PC-3 (cell line): ENCODE measurements at regions not wholly inside any gene's neighbourhood (a gene's known extent, or its start where the extent isn't known, plus 50 kb on each side); places are given as distances from the start of the nearest gene placed in this dataset.

Experiments
- ATAC-seq: fragments of 200-7000 bp; cut with Tn5 transposase; 2 replicates; pipeline ENCODE4 v1.9.1; 2020; ENCODE audit warnings: mild to moderate bottlenecking, moderate library complexity
- BruUV-seq: library from RNA; stranded (reverse); fragments of 400-500 nt; replicated peaks from 2 replicates; lab custom pipeline; 2021; lab: Mats Ljungman, UMichigan
- CTCF ChIA-PET: fragments of 300-600 bp; sonication (Branson Sonifier 250); formaldehyde crosslinking; loops from one replicate; lab custom pipeline; 2022; ENCODE audit warnings: antibody characterized with exemption; lab: Charles Lee
- POLR2A ChIA-PET: fragments of 300-600 bp; sonication (Branson Sonifier 250); formaldehyde crosslinking; loops from one replicate; lab custom pipeline; 2022; ENCODE audit warnings: antibody characterized with exemption; ENCODE audit not compliant: unreplicated experiment; lab: Charles Lee
- DNase-seq: peaks from one replicate; pipeline ENCODE4 v3.0.0-alpha.2; 2015
- H2AFZ ChIP-seq: fragments of 300-600 bp; sonication (generic); 2 replicates; pipeline ENCODE4 v1.6.0; 2016; ENCODE audit warnings: antibody characterized with exemption, low read length
- H3F3A ChIP-seq: fragments of 300-600 bp; sonication (generic); one replicate; pipeline ENCODE4 v1.6.0; 2017; ENCODE audit warnings: antibody characterized with exemption, low read length, control low read depth, mild to moderate bottlenecking; ENCODE audit not compliant: unreplicated experiment
- H3K27ac ChIP-seq: fragments of 300-600 bp; sonication (generic); 2 replicates; pipeline ENCODE4 v1.5.1; 2016; ENCODE audit warnings: mild to moderate bottlenecking, low read length
- H3K27me3 ChIP-seq: fragments of 300-600 bp; sonication (generic); 2 replicates; pipeline ENCODE4 v1.6.1; 2016; ENCODE audit warnings: low read length, mixed read lengths
- H3K36me3 ChIP-seq: fragments of 300-600 bp; sonication (generic); 2 replicates; pipeline ENCODE4 v1.6.1; 2016; ENCODE audit warnings: low read depth, mixed run types, low read length, mixed read lengths
- H3K4me1 ChIP-seq: fragments of 300-600 bp; sonication (generic); 2 replicates; pipeline ENCODE4 v1.5.1; 2016; ENCODE audit warnings: low read length; ENCODE audit not compliant: insufficient read depth
- H3K4me2 ChIP-seq: fragments of 300-600 bp; sonication (generic); 2 replicates; pipeline ENCODE4 v1.6.0; 2016; ENCODE audit warnings: low read length
- H3K4me3 ChIP-seq: fragments of 300-600 bp; sonication (generic); 2 replicates; pipeline ENCODE4 v1.5.1; 2016; ENCODE audit warnings: mild to moderate bottlenecking, low read length, mixed read lengths
- H3K79me2 ChIP-seq: fragments of 300-600 bp; sonication (generic); 2 replicates; pipeline ENCODE4 v1.6.1; 2017; ENCODE audit warnings: low read length, mixed read lengths
- H3K9ac ChIP-seq: fragments of 300-600 bp; sonication (generic); 2 replicates; pipeline ENCODE4 v1.6.0; 2016; ENCODE audit warnings: mild to moderate bottlenecking, low read length
- H3K9me2 ChIP-seq: fragments of 300-600 bp; sonication (generic); replicated peaks from 2 replicates; pipeline ENCODE4 v1.6.1; 2016; ENCODE audit warnings: mixed run types, low read length, mixed read lengths
- H3K9me3 ChIP-seq: fragments of 300-600 bp; sonication (generic); 2 replicates; pipeline ENCODE4 v1.6.1; 2016; ENCODE audit warnings: low read length, mixed read lengths
- H4K20me1 ChIP-seq: fragments of 300-600 bp; sonication (generic); 2 replicates; pipeline ENCODE4 v1.6.1; 2016; ENCODE audit warnings: low read length, mixed read lengths
- EZH2 ChIP-seq: fragments of 300-600 bp; sonication (generic); IDR thresholded peaks from one replicate; pipeline ENCODE4 v1.6.1; 2017; ENCODE audit warnings: antibody characterized with exemption, mild to moderate bottlenecking, low read length; ENCODE audit not compliant: unreplicated experiment
- EZH2phosphoT487 ChIP-seq: fragments of 300-600 bp; sonication (generic); IDR thresholded peaks from 2 replicates; pipeline ENCODE4 v1.6.1; 2018; ENCODE audit warnings: mild to moderate bottlenecking, antibody characterized with exemption, low read length, borderline replicate concordance
- intact Hi-C: fragments of 100-400 bp; cut with micrococcal nuclease; formaldehyde crosslinking; loops from 2 replicates; pipeline ENCODE4 v1.9.0; 2023
- TF ChIP-seq, protein P1 (sequence below): fragments of 300-600 bp; sonication (generic); conservative IDR thresholded peaks from 2 replicates; pipeline ENCODE4 v1.5.1; 2017; ENCODE audit warnings: antibody characterized with exemption, low read depth, mild to moderate bottlenecking, low read length

GRCh38 chr1:94709891-94710581, 110.1 kb upstream of the SLC44A3 start:
- no peak overlapping the region for H3K27ac ChIP-seq
- CTCF ChIA-PET = no interaction called here
- no peaks in the 10 kb centered on the region for H3K9me3 ChIP-seq
- DNase-seq = peak; percentile 12
- H3K79me2 ChIP-seq = no peaks in the 10 kb centered on the region
- no TSS peak for BruUV-seq
- H4K20me1 ChIP-seq = no peaks in the 10 kb centered on the region
- POLR2A ChIA-PET = no interaction called here
- no peak for TF ChIP-seq EZH2
- TF ChIP-seq, protein P1, sequence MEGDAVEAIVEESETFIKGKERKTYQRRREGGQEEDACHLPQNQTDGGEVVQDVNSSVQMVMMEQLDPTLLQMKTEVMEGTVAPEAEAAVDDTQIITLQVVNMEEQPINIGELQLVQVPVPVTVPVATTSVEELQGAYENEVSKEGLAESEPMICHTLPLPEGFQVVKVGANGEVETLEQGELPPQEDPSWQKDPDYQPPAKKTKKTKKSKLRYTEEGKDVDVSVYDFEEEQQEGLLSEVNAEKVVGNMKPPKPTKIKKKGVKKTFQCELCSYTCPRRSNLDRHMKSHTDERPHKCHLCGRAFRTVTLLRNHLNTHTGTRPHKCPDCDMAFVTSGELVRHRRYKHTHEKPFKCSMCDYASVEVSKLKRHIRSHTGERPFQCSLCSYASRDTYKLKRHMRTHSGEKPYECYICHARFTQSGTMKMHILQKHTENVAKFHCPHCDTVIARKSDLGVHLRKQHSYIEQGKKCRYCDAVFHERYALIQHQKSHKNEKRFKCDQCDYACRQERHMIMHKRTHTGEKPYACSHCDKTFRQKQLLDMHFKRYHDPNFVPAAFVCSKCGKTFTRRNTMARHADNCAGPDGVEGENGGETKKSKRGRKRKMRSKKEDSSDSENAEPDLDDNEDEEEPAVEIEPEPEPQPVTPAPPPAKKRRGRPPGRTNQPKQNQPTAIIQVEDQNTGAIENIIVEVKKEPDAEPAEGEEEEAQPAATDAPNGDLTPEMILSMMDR = no peak
- TF ChIP-seq EZH2phosphoT487 = no peak
- no peaks in the 10 kb centered on the region for H3K9me2 ChIP-seq
- intact Hi-C loops = no loop called here
- no peaks in the 10 kb centered on the region for H3F3A ChIP-seq
- ATAC-seq = peak; percentile 28; the same call in 1 of the 2 replicates
- peaks cover 25% of the 10 kb centered on the region for H3K4me1 ChIP-seq
- no peak overlapping the region for H3K9ac ChIP-seq
- no peak overlapping the region for H2AFZ ChIP-seq
- H3K27me3 ChIP-seq = no peaks in the 10 kb centered on the region
- no peak overlapping the region for H3K4me3 ChIP-seq
- H3K36me3 ChIP-seq = no peaks in the 10 kb centered on the region
- no peak overlapping the region for H3K4me2 ChIP-seq

DNA sequence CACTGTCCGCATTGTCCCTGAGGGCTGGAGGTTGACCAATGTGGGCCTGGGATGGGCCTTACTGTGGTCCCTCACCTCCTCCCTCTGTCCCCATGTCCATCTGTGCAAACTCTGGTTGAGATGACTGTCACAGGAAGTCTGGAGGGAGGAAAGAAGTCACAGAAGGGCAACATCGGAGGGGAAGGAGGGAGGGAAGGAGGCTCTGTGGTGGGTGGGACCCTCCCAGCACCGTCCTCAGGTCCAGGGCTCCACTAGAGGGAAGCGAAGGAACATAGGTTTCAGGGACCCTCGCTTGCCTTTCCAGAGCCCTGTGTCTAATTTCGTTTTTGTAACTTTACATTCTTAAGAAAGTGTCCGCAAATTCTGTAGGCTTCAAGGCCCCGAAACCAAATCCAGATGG, 111.3 kb upstream of the SLC44A3 start:
- H3K9ac ChIP-seq = no peak overlapping the region
- ATAC-seq (no peak), DNase-seq (no peak)
- no peaks in the 10 kb centered on the region for H3K9me3 ChIP-seq
- CTCF ChIA-PET = no interaction called here
- no peaks in the 10 kb centered on the region for H3K9me2 ChIP-seq
- TF ChIP-seq EZH2 = no peak
- TF ChIP-seq, protein P1 = no peak
- no peak for TF ChIP-seq EZH2phosphoT487
- H3K4me2 ChIP-seq = no peak overlapping the region
- H3K27ac ChIP-seq = no peak overlapping the region
- peaks cover 20% of the 10 kb centered on the region for H3K4me1 ChIP-seq
- intact Hi-C loops = no loop called here
- no peaks in the 10 kb centered on the region for H4K20me1 ChIP-seq
- H3K4me3 ChIP-seq = no peak overlapping the region
- H3K79me2 ChIP-seq = no peaks in the 10 kb centered on the region
- POLR2A ChIA-PET = no interaction called here
- no peaks in the 10 kb centered on the region for H3K27me3 ChIP-seq
- BruUV-seq = no TSS peak
- H3K36me3 ChIP-seq = no peaks in the 10 kb centered on the region
- no peaks in the 10 kb centered on the region for H3F3A ChIP-seq
- no peak overlapping the region for H2AFZ ChIP-seq

GRCh38 chr1:94708299-94708685, 111.9 kb upstream of the SLC44A3 start:
- ChIA-PET CTCF (no interaction called here), POLR2A (no interaction called here)
- Histone ChIP-seq H3K9me2 (no peaks in the 10 kb centered on the region), H3K27me3 (no peaks in the 10 kb centered on the region), H3K79me2 (no peaks in the 10 kb centered on the region), H3K36me3 (no peaks in the 10 kb centered on the region), H2AFZ (no peak overlapping the region), H3K9me3 (no peaks in the 10 kb centered on the region), H4K20me1 (no peaks in the 10 kb centered on the region), H3F3A (no peaks in the 10 kb centered on the region), H3K4me3 (no peak overlapping the region), H3K4me1 (peaks cover 15% of the 10 kb centered on the region), H3K9ac (no peak overlapping the region), H3K4me2 (no peak overlapping the region), H3K27ac (no peak overlapping the region)
- no TSS peak for BruUV-seq
- TF ChIP-seq EZH2 = no peak
- TF ChIP-seq, protein P1 = no peak
- no peak for TF ChIP-seq EZH2phosphoT487
- intact Hi-C loops = no loop called here
- DNase-seq (no peak), ATAC-seq (no peak)
